ENCODE measurements at regions not wholly inside any gene's neighbourhood (a gene's known extent, or its start where the extent isn't known, plus 50 kb on each side); places are given as distances from the start of the nearest gene placed in this dataset.

DNA sequence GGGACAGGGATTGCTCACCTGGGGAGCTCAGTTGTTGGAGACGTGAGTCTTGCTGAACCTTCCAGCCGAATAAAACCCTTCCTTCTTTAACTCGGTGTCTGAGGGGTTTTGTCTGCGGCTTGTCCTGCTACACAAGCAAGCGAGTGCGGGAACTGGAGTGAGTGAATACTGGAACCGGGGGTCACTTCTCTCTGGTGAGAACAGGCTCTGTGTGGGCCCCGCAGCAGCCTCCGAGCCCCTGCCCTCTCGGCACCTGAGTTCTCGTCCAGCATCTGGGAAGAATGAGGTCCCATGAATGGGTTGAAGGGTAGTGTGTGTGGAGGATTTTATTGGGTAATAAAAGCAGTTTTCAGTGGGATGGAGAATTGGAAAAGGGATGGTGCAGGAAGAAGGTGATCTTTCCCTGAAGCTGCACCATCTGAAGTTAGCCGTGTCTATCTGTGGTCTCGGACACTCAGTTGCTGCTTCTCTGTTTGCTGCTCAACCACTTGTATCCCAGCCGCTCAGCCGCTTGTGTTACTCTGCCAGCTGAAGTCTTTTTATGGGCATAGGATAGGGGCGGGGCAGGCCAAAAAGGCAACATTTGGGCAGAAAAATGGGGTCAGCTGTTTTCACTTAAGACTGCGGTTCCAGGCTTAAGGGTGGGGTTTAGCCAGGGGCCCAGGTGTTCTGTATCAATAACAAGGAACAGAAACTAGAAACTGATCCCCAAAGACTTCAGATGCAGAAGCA, 450.6 kb upstream of the CAMK1G start:
- Histone ChIP-seq H3K9me3 (ENCODE audit: control insufficient read depth in 2 of 2, low read length in 2 of 2) (no peaks in the 10 kb centered on the region), H3K4me1 (ENCODE audit: control insufficient read depth, insufficient read depth, low read length) (no peaks in the 10 kb centered on the region), H3K4me3 (ENCODE audit: low read length in 2 of 2) (no peak overlapping the region), H3K36me3 (ENCODE audit: control insufficient read depth in 2 of 2, insufficient read depth in 2 of 2, low read length in 2 of 2) (no peaks in the 10 kb centered on the region), H3K9ac (ENCODE audit: low read length in 2 of 2) (no peak overlapping the region), H3K27ac (ENCODE audit: low read length) (no peak overlapping the region), H3K27me3 (ENCODE audit: control insufficient read depth in 1 of 2, insufficient read depth in 2 of 2, low read length in 2 of 2) (no peaks in the 10 kb centered on the region)

DNA sequence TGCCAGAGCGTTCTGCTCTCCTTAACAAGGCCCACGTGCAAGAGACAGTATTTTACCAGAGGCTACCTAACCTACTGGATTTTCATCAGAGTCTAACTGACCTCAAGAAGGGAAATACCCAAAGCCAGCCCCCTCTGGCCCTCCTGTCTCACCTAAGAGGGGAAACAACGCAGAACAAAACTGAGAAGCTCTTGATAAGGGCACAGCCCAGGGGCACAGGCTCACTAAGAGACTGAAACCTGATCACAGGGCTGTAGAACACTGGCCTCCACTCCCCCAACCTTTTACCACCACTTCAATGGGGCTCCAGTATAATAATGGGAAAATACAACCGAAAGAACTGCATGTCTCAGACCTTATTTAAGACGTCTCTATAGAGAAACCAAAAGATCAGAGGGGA, 449.5 kb upstream of the CAMK1G start:
- Histone ChIP-seq H3K4me3 (ENCODE audit: low read length in 2 of 2) (no peak overlapping the region), H3K27me3 (ENCODE audit: control insufficient read depth in 1 of 2, insufficient read depth in 2 of 2, low read length in 2 of 2) (no peaks in the 10 kb centered on the region), H3K9ac (ENCODE audit: low read length in 2 of 2) (no peak overlapping the region), H3K9me3 (ENCODE audit: control insufficient read depth in 2 of 2, low read length in 2 of 2) (no peaks in the 10 kb centered on the region), H3K27ac (ENCODE audit: low read length) (no peak overlapping the region), H3K36me3 (ENCODE audit: control insufficient read depth in 2 of 2, insufficient read depth in 2 of 2, low read length in 2 of 2) (no peaks in the 10 kb centered on the region), H3K4me1 (ENCODE audit: control insufficient read depth, insufficient read depth, low read length) (no peaks in the 10 kb centered on the region)

DNA sequence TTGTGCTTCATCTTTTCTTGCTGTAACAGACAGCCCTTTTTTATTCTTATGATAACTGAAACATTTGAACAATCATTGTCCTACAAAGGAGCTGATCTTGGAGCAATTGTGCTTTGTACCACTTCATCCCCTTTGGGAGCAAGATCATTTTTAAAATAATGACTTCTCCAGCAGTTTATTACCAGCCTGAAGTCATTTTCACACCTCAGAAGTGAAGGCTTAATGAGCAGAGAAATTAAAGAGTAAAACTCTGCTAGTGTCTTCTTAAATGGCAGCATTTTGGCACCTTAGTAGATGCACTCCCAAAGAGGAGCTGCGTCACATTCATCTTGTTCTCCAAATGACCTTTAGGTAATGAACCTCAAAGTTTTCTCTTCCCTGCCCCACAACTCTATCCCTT, 439.6 kb upstream of the CAMK1G start:
- no peaks in the 10 kb centered on the region for H3K9me3 ChIP-seq (ENCODE audit: control insufficient read depth in 2 of 2, low read length in 2 of 2)
- no peaks in the 10 kb centered on the region for H3K4me1 ChIP-seq (ENCODE audit: control insufficient read depth, insufficient read depth, low read length)
- H3K36me3 ChIP-seq (ENCODE audit: control insufficient read depth in 2 of 2, insufficient read depth in 2 of 2, low read length in 2 of 2) = no peaks in the 10 kb centered on the region
- H3K4me3 ChIP-seq (ENCODE audit: low read length in 2 of 2) = no peak overlapping the region
- no peaks in the 10 kb centered on the region for H3K27me3 ChIP-seq (ENCODE audit: control insufficient read depth in 1 of 2, insufficient read depth in 2 of 2, low read length in 2 of 2)
- H3K9ac ChIP-seq (ENCODE audit: low read length in 2 of 2) = no peak overlapping the region
- H3K27ac ChIP-seq (ENCODE audit: low read length) = no peak overlapping the region

DNA sequence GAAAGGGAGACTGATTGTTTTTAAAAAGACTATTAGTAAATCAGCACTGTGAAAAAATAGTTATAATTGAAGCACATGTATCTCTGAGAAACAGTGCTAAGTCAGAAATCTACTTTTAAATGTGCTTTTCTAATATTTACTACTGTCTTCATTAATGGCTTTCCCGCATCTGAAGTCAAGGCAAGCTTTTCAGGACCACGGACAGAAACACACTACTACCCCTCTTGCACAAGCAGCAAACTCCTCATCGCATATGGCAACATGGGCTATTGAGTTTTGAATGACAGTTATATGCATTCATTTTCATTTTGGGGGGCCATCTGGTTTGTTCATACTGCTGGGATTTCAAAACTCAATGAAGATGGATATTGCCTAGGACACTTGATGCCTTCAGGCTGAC, 433.4 kb upstream of the CAMK1G start:
- Histone ChIP-seq H3K4me1 (ENCODE audit: control insufficient read depth, insufficient read depth, low read length) (no peaks in the 10 kb centered on the region), H3K9ac (ENCODE audit: low read length in 2 of 2) (no peak overlapping the region), H3K9me3 (ENCODE audit: control insufficient read depth in 2 of 2, low read length in 2 of 2) (no peaks in the 10 kb centered on the region), H3K27ac (ENCODE audit: low read length) (no peak overlapping the region), H3K27me3 (ENCODE audit: control insufficient read depth in 1 of 2, insufficient read depth in 2 of 2, low read length in 2 of 2) (no peaks in the 10 kb centered on the region), H3K4me3 (ENCODE audit: low read length in 2 of 2) (no peak overlapping the region), H3K36me3 (ENCODE audit: control insufficient read depth in 2 of 2, insufficient read depth in 2 of 2, low read length in 2 of 2) (no peaks in the 10 kb centered on the region)

DNA sequence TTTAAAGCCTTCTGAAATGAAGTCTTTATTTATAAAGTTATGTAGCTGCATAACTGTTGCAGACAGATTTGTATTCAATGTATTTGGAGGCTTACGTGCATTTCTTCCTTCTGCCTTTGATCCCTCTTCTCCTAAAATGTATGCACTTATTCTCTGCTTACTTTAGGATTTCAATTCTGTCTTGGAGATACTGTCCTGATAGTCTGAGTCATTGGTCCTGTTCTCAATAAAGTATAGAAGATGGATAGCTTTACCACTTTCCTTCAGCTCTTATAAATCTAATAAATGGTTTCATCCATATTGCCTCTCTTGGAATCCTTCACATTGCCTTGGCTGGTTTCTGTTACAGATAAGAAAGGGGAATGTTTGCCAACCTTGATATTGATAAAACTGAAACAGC, 430.1 kb upstream of the CAMK1G start:
- Histone ChIP-seq H3K4me3 (ENCODE audit: low read length in 2 of 2) (no peak overlapping the region), H3K27me3 (ENCODE audit: control insufficient read depth in 1 of 2, insufficient read depth in 2 of 2, low read length in 2 of 2) (peaks cover 0 to 2% of the 10 kb centered on the region in 2 donors), H3K9ac (ENCODE audit: low read length in 2 of 2) (no peak overlapping the region), H3K36me3 (ENCODE audit: control insufficient read depth in 2 of 2, insufficient read depth in 2 of 2, low read length in 2 of 2) (no peaks in the 10 kb centered on the region), H3K4me1 (ENCODE audit: control insufficient read depth, insufficient read depth, low read length) (no peaks in the 10 kb centered on the region), H3K27ac (ENCODE audit: low read length) (no peak overlapping the region), H3K9me3 (ENCODE audit: control insufficient read depth in 2 of 2, low read length in 2 of 2) (no peaks in the 10 kb centered on the region)

DNA sequence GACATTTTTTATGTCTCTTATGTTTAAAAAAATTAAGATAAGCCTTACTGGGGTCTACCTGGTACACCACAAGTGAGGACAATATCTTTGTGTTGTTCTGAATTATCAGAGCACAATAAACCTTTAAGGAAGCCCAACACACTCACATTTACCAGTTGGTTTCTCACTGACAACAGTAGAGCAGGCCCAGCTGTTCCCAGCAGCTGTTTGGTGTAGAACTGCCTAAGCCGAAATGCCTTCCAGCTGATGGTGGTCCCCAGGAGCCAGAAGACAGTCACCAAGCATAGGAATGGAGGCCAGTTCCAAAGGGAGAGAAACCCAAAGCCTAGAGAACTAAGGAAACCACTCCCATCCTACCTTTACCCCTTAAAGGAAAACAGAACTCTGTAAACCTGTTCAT, 428.6 kb upstream of the CAMK1G start:
- Histone ChIP-seq H3K4me3 (ENCODE audit: low read length in 2 of 2) (no peak overlapping the region), H3K36me3 (ENCODE audit: control insufficient read depth in 2 of 2, insufficient read depth in 2 of 2, low read length in 2 of 2) (no peaks in the 10 kb centered on the region), H3K9me3 (ENCODE audit: control insufficient read depth in 2 of 2, low read length in 2 of 2) (no peaks in the 10 kb centered on the region), H3K27ac (ENCODE audit: low read length) (no peak overlapping the region), H3K9ac (ENCODE audit: low read length in 2 of 2) (no peak overlapping the region), H3K27me3 (ENCODE audit: control insufficient read depth in 1 of 2, insufficient read depth in 2 of 2, low read length in 2 of 2) (peaks cover 0 to 2% of the 10 kb centered on the region in 2 donors), H3K4me1 (ENCODE audit: control insufficient read depth, insufficient read depth, low read length) (no peaks in the 10 kb centered on the region)

DNA sequence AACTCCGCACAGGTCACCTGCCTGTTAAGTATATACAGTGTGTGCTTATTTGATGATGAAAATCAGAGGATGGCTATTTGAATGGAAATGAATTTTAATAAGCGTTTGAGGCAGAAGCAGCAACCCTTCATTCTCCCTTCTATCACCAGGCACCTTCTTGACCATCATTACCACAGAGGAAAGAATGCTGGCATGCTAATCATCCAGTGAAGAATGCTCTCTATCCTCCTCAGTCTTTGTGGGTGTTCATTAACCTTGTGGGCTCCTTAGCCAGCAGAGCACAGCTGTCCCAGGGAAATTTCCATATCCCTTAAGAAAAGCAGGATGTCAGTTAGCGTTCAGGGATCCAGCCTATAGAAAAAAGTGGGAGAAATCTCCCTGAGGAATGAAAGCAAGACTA, 428.0 kb upstream of the CAMK1G start:
- Histone ChIP-seq H3K9ac (ENCODE audit: low read length in 2 of 2) (no peak overlapping the region), H3K27me3 (ENCODE audit: control insufficient read depth in 1 of 2, insufficient read depth in 2 of 2, low read length in 2 of 2) (peaks cover 0 to 2% of the 10 kb centered on the region in 2 donors), H3K4me3 (ENCODE audit: low read length in 2 of 2) (no peak overlapping the region), H3K9me3 (ENCODE audit: control insufficient read depth in 2 of 2, low read length in 2 of 2) (no peaks in the 10 kb centered on the region), H3K27ac (ENCODE audit: low read length) (no peak overlapping the region), H3K4me1 (ENCODE audit: control insufficient read depth, insufficient read depth, low read length) (no peaks in the 10 kb centered on the region), H3K36me3 (ENCODE audit: control insufficient read depth in 2 of 2, insufficient read depth in 2 of 2, low read length in 2 of 2) (no peaks in the 10 kb centered on the region)

DNA sequence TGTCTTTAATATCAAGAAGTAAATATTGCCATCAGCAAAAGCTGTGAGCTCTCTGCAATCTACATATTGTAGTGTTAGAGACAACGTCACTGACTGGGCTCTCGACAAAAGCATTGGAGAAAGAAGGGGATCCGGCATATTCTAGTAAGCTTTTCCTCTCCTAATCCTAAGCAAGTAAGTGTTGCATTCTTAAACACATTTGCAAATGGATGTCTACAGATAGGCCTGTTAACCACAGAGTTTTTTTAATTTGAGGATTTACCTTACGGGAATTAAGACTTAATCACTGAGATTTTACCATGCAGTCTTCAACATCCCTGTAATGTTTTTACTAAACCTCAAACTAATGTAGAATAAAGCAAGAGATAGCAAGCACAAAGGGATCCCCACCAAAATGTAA, 426.5 kb upstream of the CAMK1G start:
- Histone ChIP-seq H3K27me3 (ENCODE audit: control insufficient read depth in 1 of 2, insufficient read depth in 2 of 2, low read length in 2 of 2) (peaks cover 0 to 2% of the 10 kb centered on the region in 2 donors), H3K36me3 (ENCODE audit: control insufficient read depth in 2 of 2, insufficient read depth in 2 of 2, low read length in 2 of 2) (no peaks in the 10 kb centered on the region), H3K9ac (ENCODE audit: low read length in 2 of 2) (no peak overlapping the region), H3K4me3 (ENCODE audit: low read length in 2 of 2) (no peak overlapping the region), H3K27ac (ENCODE audit: low read length) (no peak overlapping the region), H3K4me1 (ENCODE audit: control insufficient read depth, insufficient read depth, low read length) (no peaks in the 10 kb centered on the region), H3K9me3 (ENCODE audit: control insufficient read depth in 2 of 2, low read length in 2 of 2) (no peaks in the 10 kb centered on the region)

DNA sequence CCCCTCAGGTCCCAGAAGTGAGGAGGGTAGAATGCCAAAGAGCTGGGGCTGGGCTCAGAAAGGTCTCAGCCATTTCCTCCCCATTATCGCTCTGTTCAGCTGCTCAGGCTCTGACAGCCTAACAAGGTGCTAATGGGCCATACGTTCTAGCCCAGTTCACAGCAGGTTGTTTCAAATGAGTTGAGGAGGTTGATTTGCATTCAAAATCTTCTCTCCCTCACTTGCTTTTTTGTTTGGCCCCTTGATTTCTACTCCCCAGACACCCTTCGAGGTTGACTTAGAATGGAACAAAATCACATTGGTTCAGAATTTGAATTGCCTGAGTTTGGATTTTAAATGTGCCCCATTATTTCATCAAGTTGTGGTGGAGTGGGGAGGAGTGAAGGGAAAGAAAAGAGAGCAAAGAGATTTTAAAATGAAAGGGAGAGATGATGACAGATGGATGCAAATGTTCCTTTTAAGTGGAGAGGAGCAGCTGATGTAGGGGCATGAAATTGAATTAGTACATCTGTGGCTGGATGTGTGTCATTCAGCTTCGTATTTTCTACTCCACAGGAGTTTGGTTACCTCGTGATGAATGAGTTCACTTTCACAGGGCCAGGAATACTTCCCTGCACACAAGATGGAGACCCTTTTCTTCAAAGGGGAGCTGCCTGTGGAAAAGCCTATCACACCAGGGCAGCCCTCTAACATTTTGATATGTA, 425.8 kb upstream of the CAMK1G start:
- no peak overlapping the region for H3K4me3 ChIP-seq (ENCODE audit: low read length in 2 of 2)
- H3K4me1 ChIP-seq (ENCODE audit: control insufficient read depth, insufficient read depth, low read length) = no peaks in the 10 kb centered on the region
- no peaks in the 10 kb centered on the region for H3K9me3 ChIP-seq (ENCODE audit: control insufficient read depth in 2 of 2, low read length in 2 of 2)
- no peak overlapping the region for H3K27ac ChIP-seq (ENCODE audit: low read length)
- H3K9ac ChIP-seq (ENCODE audit: low read length in 2 of 2) = no peak overlapping the region
- H3K27me3 ChIP-seq (ENCODE audit: control insufficient read depth in 1 of 2, insufficient read depth in 2 of 2, low read length in 2 of 2) = peaks cover 0 to 2% of the 10 kb centered on the region in 2 donors
- H3K36me3 ChIP-seq (ENCODE audit: control insufficient read depth in 2 of 2, insufficient read depth in 2 of 2, low read length in 2 of 2) = no peaks in the 10 kb centered on the region

DNA sequence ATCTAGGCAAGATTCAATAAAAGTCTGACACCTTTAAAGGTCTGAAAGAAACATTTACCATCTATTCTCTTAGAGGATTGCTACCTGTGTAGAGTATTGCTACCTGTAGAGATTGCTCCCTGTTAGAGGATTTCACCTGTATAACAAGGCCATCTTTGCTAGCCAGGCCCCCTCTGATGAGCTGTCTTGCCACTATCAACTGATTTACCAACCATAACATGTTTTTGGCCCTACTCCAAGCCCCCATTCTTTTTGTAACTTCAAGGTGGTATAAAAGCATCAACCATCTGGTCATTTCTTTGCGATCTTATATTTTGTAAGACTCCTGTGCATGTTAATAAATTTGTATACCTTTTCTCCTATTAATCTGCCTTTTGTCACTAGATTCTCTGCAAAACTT, 424.7 kb upstream of the CAMK1G start:
- Histone ChIP-seq H3K27me3 (ENCODE audit: control insufficient read depth in 1 of 2, insufficient read depth in 2 of 2, low read length in 2 of 2) (peaks cover 0 to 2% of the 10 kb centered on the region in 2 donors), H3K4me1 (ENCODE audit: control insufficient read depth, insufficient read depth, low read length) (no peaks in the 10 kb centered on the region), H3K36me3 (ENCODE audit: control insufficient read depth in 2 of 2, insufficient read depth in 2 of 2, low read length in 2 of 2) (no peaks in the 10 kb centered on the region), H3K9me3 (ENCODE audit: control insufficient read depth in 2 of 2, low read length in 2 of 2) (no peaks in the 10 kb centered on the region), H3K27ac (ENCODE audit: low read length) (no peak overlapping the region), H3K9ac (ENCODE audit: low read length in 2 of 2) (no peak overlapping the region), H3K4me3 (ENCODE audit: low read length in 2 of 2) (no peak overlapping the region)

DNA sequence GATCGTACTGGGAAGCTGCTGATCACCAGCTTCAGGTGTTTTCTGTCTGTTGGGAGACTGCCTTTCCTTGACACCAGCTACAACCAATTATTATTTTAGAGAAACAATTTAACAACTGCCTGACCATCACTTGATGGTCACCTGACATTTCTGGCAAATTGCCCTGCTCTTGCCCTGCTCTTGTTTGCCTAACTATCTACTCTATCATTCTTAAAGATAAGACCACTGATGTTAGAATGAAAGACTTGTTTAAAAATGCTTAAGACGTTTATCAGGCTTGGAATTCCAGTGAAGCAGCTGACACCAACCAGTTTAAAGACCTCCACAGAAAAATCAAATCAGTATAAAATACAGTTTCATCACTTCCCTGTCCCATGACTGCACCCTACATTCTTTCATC, 423.3 kb upstream of the CAMK1G start:
- peaks cover 0 to 2% of the 10 kb centered on the region in 2 donors for H3K27me3 ChIP-seq (ENCODE audit: control insufficient read depth in 1 of 2, insufficient read depth in 2 of 2, low read length in 2 of 2)
- no peak overlapping the region for H3K9ac ChIP-seq (ENCODE audit: low read length in 2 of 2)
- no peaks in the 10 kb centered on the region for H3K4me1 ChIP-seq (ENCODE audit: control insufficient read depth, insufficient read depth, low read length)
- no peaks in the 10 kb centered on the region for H3K9me3 ChIP-seq (ENCODE audit: control insufficient read depth in 2 of 2, low read length in 2 of 2)
- H3K27ac ChIP-seq (ENCODE audit: low read length) = no peak overlapping the region
- H3K4me3 ChIP-seq (ENCODE audit: low read length in 2 of 2) = no peak overlapping the region
- H3K36me3 ChIP-seq (ENCODE audit: control insufficient read depth in 2 of 2, insufficient read depth in 2 of 2, low read length in 2 of 2) = no peaks in the 10 kb centered on the region

Measured in stomach smooth muscle (tissue), 2 donors.